NCI-H345 treated with DMSO at 0.1 percent for 48 hours (cell line): ENCODE measurements at regions not wholly inside any gene's neighbourhood (a gene's known extent, or its start where the extent isn't known, plus 50 kb on each side); places are given as distances from the start of the nearest gene placed in this dataset.
"Not testable (repeated sequence)": the region's sequence is repeated elsewhere in the genome, so short reads cannot be mapped to it uniquely, and the experiment has no call there.

Source experiments
- DNase-seq: peaks from one replicate; lab custom pipeline; 2025; ENCODE audit not compliant: unreplicated experiment; lab: John Stamatoyannopoulos, UW

- DNase-seq: no peak
Measured at GRCh38 chr10:121262774-121263430, 335.3 kb downstream of the FGFR2 start.

- DNase-seq: no peak
Measured at GRCh38 chr10:121263431-121263783, 334.8 kb downstream of the FGFR2 start.

GRCh38 chr10:121265360-121266123 lies 332.7 kb downstream of the FGFR2 start:
- no peak for DNase-seq

- no peak for DNase-seq
Measured at GRCh38 chr10:121266370-121266769, 331.9 kb downstream of the FGFR2 start.

GRCh38 chr10:121267236-121268003 lies 330.8 kb downstream of the FGFR2 start:
- DNase-seq: no peak

GRCh38 chr10:121268363-121268762 lies 329.9 kb downstream of the FGFR2 start:
- no peak for DNase-seq

GRCh38 chr10:121268863-121269432 lies 329.3 kb downstream of the FGFR2 start:
- no peak for DNase-seq

GRCh38 chr10:121270906-121271305 lies 327.3 kb downstream of the FGFR2 start:
- no peak for DNase-seq

GRCh38 chr10:121276046-121276445 lies 322.2 kb downstream of the FGFR2 start:
- no peak for DNase-seq

- no peak for DNase-seq
Measured at GRCh38 chr10:121276822-121277221, 321.4 kb downstream of the FGFR2 start.

GRCh38 chr10:121278386-121278785 lies 319.9 kb downstream of the FGFR2 start:
- not testable (repeated sequence) for DNase-seq

GRCh38 chr10:121281576-121281975 lies 316.7 kb downstream of the FGFR2 start:
- no peak for DNase-seq

- DNase-seq: no peak
Measured at GRCh38 chr10:121282264-121282663, 316.0 kb downstream of the FGFR2 start.

- no peak for DNase-seq
Measured at GRCh38 chr10:121282797-121283515, 315.3 kb downstream of the FGFR2 start.

- no peak for DNase-seq
Measured at GRCh38 chr10:121284936-121285335, 313.3 kb downstream of the FGFR2 start.

- no peak for DNase-seq
Measured at GRCh38 chr10:121285406-121286196, 312.6 kb downstream of the FGFR2 start.

GRCh38 chr10:121288011-121288410 lies 310.2 kb downstream of the FGFR2 start:
- no peak for DNase-seq

GRCh38 chr10:121288864-121289661 lies 309.2 kb downstream of the FGFR2 start:
- no peak for DNase-seq

GRCh38 chr10:121289800-121290199 lies 308.4 kb downstream of the FGFR2 start:
- no peak for DNase-seq
